OCI-M1 (cell line): ENCODE measurements at regions not wholly inside any gene's neighbourhood (a gene's known extent, or its start where the extent isn't known, plus 50 kb on each side); places are given as distances from the start of the nearest gene placed in this dataset.
"Not testable (repeated sequence)": the region's sequence is repeated elsewhere in the genome, so short reads cannot be mapped to it uniquely, and the experiment has no call there.

Experiments
- DNase-seq: peaks from one replicate; lab custom pipeline; 2025; lab: John Stamatoyannopoulos, UW

DNA sequence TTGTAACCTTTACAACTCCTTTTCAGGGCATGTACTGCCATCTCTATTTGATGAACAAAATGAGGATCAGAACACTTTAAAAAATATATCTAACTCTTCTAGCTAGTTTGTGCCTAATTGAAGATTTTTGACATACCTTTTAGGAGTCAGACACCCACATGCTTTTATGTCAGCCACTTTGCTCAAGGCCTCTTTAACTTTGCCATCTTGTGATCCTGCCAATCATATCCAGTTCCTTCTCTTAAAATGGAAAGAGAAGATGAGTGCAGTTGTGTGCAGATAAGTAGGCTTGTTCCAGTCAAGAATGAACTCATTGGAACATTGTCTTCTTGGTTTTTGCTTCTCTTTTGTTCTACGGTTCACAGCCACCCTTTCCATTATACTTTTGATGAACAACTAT lies 425.6 kb upstream of the TNC start:
- DNase-seq, result no peak

DNA sequence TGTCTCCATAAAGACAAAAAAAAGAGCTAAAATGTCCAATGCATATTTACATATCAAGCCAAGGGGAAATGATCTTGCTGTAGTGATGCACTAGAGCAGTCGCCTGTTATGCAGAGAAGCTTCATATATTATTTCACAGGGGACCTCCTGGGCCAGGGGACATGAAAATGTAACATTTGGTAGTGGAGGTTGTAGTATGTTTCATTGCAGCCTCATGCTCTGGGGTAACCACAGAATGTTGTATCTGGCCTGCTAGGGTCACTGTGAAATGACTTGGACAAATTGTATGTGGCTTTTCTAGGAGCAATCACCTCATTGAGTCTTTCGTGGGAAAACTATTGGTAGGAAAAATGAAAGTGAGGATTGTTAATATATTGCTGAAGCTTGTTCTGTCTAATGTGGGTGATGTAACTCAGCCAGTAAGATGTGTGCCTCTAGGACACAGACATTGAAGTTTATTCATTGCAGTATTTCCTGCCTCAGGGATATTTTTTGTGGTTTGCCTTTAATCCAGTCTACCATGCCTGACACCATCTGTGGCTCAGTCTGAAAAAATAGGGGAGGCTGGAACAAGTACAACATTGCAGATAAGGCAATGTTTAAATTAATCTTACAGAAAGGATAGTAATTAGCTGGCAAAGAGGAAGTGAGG lies 430.8 kb upstream of the TNC start:
- peak; percentile 22 for DNase-seq

DNA sequence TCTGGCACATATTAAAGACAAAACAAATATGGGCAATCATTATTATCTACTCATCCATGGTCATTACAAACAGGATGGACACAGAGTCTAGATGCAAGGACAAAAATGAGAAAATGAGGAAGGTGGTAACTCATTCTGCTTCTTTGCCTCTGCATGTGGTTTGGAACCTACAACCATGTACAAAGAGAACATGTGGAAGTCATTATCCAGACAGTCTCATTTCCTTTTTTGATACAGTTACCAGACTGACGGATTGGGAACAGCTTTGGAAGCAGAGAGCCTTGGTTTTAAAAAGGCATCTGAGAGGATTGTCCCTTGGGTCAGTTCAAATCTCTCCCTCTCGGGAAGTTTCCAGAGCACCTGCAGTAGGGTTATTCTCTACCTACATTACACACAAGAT lies 433.4 kb upstream of the TNC start:
- no peak for DNase-seq

- no peak for DNase-seq
These were observed 435.3 kb upstream of the TNC start for GRCh38 chr9:115553060-115553773.

DNA sequence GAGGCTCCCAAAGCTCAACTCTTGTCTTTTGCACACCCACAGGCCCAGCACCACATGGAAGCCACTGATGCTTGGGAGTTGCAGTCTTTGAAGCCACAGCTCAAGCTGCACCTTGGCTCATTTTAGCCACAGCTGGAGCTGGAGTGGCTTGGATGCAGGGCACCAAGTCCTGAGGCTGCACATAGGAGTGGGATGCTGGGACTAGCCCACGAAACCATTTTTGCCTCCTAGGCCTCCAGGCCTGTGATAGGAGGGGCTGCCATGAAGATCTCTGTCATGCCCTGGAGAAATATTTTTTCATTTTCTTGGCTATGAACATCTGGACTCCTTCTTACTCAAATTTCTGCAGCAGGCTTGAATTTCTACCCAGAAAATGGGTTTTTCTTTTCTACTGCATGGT lies 438.5 kb upstream of the TNC start:
- no peak for DNase-seq

DNA sequence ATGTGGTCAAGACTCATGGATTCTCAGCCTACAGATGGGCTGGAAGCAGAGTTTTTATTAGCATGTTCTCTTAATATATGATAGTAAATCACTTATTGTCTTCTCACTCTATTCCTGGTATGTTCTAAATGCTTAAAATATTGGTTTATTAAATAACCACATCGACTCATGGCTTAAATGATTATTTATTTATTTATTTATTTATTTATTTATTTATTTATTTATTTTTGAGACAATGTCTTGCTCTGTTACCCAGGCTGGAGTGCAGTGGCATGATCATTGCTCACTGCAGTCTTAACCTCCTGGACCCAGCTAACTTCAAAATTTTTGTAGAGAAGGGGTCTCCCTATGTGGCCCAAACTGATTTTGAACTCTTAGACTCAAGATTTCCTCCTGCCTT lies 457.2 kb upstream of the TNC start:
- no peak for DNase-seq

DNA sequence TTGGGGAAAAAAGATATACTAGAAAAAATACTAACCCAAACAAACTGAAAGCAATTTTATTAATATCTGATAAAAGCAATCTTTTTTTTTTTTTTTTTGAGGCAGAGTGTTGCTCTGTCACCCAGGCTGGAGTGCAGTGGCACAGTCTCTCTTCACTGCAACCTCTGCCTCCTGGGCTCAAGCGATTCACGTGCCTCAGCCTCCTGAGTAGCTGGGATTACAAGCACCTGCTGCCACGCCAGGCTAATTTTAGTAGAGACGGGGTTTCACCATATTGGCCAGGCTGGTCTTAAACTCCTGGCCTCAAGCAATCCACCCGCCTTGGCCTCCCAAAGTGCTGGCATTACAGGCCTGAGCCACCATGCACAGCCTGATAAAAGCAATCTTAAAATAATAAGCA lies 467.5 kb upstream of the TNC start:
- DNase-seq, result not testable (repeated sequence)

- DNase-seq, result peak; percentile 20
These were observed 469.4 kb upstream of the TNC start for GRCh38 chr9:115587310-115587709.

DNA sequence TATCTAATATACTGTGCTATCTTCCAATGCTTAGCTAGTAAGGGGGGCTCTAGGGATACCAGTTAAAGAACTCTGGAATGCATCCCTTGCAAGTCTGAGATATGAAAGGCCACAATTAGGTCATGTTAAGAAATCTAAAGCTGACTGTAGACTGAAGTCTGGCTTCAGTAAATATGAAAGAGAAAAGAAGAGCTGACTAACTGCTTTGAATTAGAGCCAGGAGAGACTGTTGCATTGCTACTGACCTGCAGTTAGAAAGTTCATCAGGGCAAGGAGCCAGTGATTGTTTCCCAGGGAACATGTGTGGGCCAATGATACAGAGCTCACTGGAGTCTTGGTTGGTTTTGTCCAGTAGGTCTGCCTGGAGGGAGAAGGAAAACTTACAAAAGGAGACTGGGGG lies 472.1 kb upstream of the TNC start:
- DNase-seq, result no peak

GRCh38 chr9:115591584-115591984 lies 473.6 kb upstream of the TNC start:
- DNase-seq, result peak; percentile 92

GRCh38 chr9:115593587-115594091 lies 475.7 kb upstream of the TNC start:
- DNase-seq, result peak; percentile 45

- no peak for DNase-seq
These were observed 476.6 kb upstream of the TNC start for GRCh38 chr9:115594557-115594956.

DNA sequence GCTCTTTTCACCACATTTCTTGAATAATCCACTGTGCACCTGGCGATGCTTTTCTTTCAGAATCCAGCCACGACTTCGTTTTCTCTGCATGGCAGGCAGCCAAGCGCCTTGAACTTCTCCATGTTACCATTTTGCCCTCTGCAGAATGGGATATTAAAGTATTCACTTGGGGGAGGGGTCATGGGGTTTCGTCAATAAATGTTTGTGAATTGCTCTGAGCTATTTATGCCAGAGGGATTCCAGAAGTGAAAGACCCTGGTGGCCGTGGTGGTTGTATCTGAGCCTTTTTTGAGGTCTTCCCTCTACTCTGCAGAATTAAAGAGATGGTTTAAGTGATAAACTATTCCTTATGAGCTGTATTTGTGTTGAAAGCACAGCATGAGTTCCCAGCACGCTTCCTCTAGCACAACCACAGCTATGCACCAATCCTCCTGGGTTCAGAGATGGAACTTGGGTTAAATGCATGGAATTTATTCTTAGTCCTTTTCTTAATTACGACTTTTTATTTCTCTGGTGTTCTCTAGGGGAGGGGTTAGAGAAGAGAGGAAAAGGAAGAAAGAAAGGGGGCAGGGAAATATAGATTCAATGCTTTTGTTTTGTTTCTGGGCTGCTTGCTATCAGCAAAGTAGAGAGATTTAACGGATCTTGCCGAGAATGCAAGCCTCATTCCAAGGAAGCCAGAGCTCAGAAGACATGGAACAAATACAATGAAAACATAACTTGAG lies 478.2 kb upstream of the TNC start:
- no peak for DNase-seq

- no peak for DNase-seq
These were observed 478.8 kb upstream of the TNC start for GRCh38 chr9:115596746-115597080.

DNA sequence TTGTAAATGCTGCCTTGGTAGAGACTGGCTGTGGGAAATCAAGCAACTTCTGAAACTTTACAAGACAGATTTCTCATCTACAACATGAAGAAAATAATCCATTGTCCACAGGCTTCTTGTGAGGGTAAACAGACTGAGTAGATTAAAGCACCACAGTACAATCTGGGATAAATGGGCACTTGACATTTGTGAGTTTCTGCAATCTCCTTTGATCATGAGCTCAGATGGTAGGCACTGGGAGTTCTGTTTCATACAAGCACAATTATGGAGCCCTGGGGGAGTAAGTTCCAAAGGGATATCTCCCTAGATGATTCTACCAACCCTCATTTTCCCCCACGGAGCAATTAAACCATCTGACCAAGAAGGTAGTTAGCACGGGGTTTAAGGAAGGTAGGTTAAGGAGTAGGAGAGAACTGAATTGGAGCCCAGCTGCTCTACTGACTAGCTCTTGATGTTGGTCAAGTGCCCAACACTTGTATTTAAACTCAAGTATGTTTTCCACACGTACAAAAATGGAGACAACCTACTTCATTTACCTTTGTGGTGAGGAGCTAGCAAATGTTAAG lies 479.5 kb upstream of the TNC start:
- no peak for DNase-seq

- DNase-seq, result no peak
These were observed 480.8 kb upstream of the TNC start for GRCh38 chr9:115598751-115599150.

- no peak for DNase-seq
These were observed 481.9 kb upstream of the TNC start for GRCh38 chr9:115599898-115600297.

GRCh38 chr9:115601434-115601833 lies 483.5 kb upstream of the TNC start:
- DNase-seq, result no peak

DNA sequence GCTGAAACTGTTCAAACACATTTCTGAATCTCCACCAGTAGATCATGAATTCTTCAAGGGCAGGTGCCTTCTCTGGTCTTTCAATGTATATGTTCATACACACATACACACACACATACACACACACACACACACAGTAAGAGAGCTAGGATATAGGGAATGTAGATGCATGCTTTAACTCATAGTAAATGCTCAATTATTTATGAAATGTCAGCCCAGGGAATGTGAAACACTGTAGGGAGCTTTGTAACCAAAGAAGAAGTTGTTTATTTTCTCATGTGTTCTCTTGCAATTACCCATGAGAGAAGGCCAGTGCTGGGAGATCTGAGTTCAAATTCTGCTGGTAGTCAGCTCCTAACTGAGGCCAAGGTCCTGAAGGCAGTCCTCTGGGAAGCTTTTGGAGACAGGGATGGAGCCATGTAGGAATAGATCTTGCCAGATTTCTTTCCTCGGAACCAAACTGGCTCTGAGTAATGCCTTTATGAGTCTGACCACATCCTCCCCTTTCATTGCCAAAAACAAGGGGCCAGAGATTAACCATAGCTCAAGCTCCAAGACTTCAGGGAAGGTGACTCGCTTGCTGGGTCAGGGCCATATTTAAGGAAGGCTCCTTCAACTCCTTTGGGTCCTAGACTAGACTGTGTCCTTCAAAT lies 487.0 kb upstream of the TNC start:
- DNase-seq, result no peak

- DNase-seq, result no peak
These were observed 488.9 kb upstream of the TNC start for GRCh38 chr9:115606838-115607237.

DNA sequence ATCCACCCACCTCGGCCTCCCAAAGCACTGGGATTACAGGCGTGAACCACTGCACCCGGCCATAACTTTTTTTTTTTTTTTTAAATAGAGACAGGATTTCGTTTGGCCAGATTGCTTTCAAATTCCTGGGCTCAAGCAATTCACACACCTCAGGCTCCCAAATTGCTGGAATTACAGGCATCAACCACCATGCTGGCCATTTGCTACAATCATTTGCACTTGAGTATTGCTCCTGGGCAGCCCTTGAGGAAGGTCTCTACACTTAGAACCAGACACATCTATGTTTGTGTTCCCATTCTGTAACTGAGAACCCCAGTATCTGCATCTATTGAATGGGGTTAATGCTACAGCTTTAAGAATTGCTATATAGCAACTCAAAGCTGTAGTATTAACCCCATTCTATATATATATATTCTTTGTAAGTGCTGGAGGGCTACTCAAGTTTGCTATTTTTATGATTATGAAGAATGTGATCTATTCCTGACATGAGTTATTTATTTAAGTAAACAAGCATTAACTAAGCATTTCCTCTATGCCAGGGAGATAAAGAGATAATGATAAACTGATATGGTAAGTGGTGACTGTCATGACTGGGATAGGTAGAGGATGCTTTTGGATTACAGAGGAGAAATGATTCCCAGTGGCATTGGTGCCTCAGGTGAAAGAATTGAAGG lies 496.5 kb upstream of the TNC start:
- no peak for DNase-seq

GRCh38 chr9:115615000-115615401 lies 497.0 kb upstream of the TNC start:
- no peak for DNase-seq
